ENCODE measurements at regions not wholly inside any gene's neighbourhood (a gene's known extent, or its start where the extent isn't known, plus 50 kb on each side); places are given as distances from the start of the nearest gene placed in this dataset.

GRCh38 chr7:7114575-7115291, 67.6 kb upstream of the C1GALT1 start:
- H3K4me3 ChIP-seq (replicated peaks; ENCODE audit: low read depth, low read length), result no peak overlapping the region
- no peak for DNase-seq (ENCODE audit: low read depth)
- no peak for TF ChIP-seq CTCF (IDR thresholded peaks at IDR 0.05; ENCODE audit: low read length, missing control alignments)

GRCh38 chr7:7117935-7118586, 64.3 kb upstream of the C1GALT1 start:
- no peak overlapping the region for H3K4me3 ChIP-seq (replicated peaks; ENCODE audit: low read depth, low read length)
- TF ChIP-seq CTCF (IDR thresholded peaks at IDR 0.05; ENCODE audit: low read length, missing control alignments), result no peak
- DNase-seq (ENCODE audit: low read depth), result no peak

- H3K4me3 ChIP-seq (replicated peaks; ENCODE audit: low read depth, low read length), result no peak overlapping the region
- DNase-seq (ENCODE audit: low read depth), result no peak
- TF ChIP-seq CTCF (IDR thresholded peaks at IDR 0.05; ENCODE audit: low read length, missing control alignments), result no peak
Measured at GRCh38 chr7:7118822-7119221, 63.5 kb upstream of the C1GALT1 start.

GRCh38 chr7:7119729-7120128, 62.6 kb upstream of the C1GALT1 start:
- no peak for DNase-seq (ENCODE audit: low read depth)
- no peak for TF ChIP-seq CTCF (IDR thresholded peaks at IDR 0.05; ENCODE audit: low read length, missing control alignments)
- no peak overlapping the region for H3K4me3 ChIP-seq (replicated peaks; ENCODE audit: low read depth, low read length)

- no peak for DNase-seq (ENCODE audit: low read depth)
Measured at GRCh38 chr7:7122033-7122478, 60.3 kb upstream of the C1GALT1 start.

GRCh38 chr7:7122701-7123281, 59.6 kb upstream of the C1GALT1 start:
- no peak overlapping the region for H3K4me3 ChIP-seq (replicated peaks; ENCODE audit: low read depth, low read length)
- no peak for TF ChIP-seq CTCF (IDR thresholded peaks at IDR 0.05; ENCODE audit: low read length, missing control alignments)
- peak; percentile 86 for DNase-seq (ENCODE audit: low read depth)

More at GRCh38 chr7:7122033-7122478, 60.3 kb upstream of the C1GALT1 start:
- no peak overlapping the region for H3K4me3 ChIP-seq (replicated peaks; ENCODE audit: low read depth, low read length)
- TF ChIP-seq CTCF (IDR thresholded peaks at IDR 0.05; ENCODE audit: low read length, missing control alignments), result no peak

All from fibroblast of pulmonary artery (primary cell).